Stimulated activated CD4-positive, alpha-beta T cell treated with anti-CD3 and anti-CD28 coated beads, Interleukin-1b, Interleukin-23, amount 100 ng/mL, for 48 hours (primary cell): ENCODE measurements at regions not wholly inside any gene's neighbourhood (a gene's known extent, or its start where the extent isn't known, plus 50 kb on each side); places are given as distances from the start of the nearest gene placed in this dataset.

Experiments
- DNase-seq: peaks from one replicate; pipeline ENCODE4 v3.0.0-alpha.2; 2020

- no peak for DNase-seq
These were observed 266.4 kb downstream of the TINAG start for GRCh38 chr6:54574671-54575070.

GRCh38 chr6:54578261-54578660, 268.3 kb upstream of the FAM83B start:
- DNase-seq = no peak

- no peak for DNase-seq
These were observed 267.6 kb upstream of the FAM83B start for GRCh38 chr6:54579011-54579410.

DNA sequence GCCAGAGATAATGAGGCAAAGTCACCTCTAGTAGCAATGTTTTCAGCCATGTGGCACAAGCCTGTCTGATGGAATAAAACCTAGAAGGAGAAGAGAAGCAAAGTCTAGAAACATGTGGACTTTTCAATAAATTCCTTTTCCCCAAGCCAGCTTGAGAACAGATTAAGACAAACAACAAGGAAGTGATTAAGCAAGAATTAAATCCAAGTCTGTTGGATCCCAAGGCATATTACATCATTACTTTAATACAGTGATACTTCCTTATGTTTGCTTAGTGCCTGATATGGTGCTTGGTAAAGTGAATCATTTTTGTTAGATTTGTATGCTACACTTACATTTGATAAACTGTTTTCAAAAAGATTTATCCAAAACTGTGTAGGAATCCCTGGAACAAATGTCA, 260.3 kb upstream of the FAM83B start:
- DNase-seq = no peak

- DNase-seq = no peak
These were observed 259.3 kb upstream of the FAM83B start for GRCh38 chr6:54587277-54587676.

DNA sequence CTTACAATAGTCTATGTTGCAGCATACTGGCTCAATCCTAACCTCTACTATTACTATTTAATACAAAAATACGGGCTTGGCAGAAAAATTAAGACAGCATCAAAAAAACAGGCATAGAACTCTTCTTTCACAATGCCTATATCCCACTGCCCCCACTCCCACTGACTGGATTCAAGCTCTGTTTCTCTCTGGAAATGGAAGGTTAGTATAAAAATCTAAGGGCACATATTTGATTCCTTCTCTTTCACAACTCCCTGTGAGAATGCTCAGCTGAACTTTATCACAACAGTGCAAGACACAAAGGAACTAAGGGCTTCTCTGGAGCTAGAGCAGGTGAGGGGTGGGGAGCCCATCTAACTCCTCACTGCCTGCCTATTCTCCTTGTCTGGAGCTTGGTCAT, 258.4 kb upstream of the FAM83B start:
- DNase-seq = no peak

- no peak for DNase-seq
These were observed 250.7 kb upstream of the FAM83B start for GRCh38 chr6:54595844-54596243.

GRCh38 chr6:54598787-54599313, 247.7 kb upstream of the FAM83B start:
- no peak for DNase-seq

- no peak for DNase-seq
These were observed 244.8 kb upstream of the FAM83B start for GRCh38 chr6:54601600-54602300.

DNA sequence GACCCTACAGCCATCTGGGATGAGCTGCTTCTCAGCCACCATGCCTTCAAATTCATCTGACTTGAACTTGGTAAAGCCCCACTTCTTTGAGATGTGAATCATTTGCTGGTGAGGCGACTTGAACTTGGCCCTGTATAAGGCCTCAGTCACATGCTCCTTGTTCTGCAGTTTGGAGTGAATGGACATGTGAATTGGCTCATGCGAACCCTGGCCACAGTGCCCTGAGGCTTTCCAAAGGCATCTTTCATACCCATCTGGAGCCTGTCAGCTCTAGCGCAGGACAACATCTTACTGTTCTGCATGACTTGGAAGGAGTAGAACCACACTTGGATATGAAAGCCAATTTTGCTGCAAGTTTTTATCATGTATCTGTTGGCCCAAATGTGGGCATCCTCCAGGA, 244.0 kb upstream of the FAM83B start:
- DNase-seq = no peak

- DNase-seq = no peak
These were observed 236.6 kb upstream of the FAM83B start for GRCh38 chr6:54609981-54610380.

DNA sequence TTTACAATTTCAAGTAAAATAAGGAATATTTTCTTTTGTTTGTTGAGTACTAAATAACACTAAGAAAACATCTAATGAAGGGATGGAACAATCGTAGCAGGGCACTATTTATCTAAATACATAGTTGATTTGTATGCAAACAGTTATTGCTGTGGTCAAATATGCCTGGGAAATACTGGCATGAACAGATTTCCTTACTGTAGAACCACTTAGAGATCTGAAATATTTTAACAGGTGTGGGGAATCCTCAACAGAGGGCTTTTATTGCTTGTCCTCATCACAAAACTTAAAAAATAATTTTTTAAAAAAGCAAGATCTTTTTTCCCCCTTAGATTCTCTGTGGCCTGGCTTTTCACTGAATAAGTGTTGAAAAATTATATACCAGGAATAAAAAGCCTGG, 233.0 kb upstream of the FAM83B start:
- no peak for DNase-seq

DNA sequence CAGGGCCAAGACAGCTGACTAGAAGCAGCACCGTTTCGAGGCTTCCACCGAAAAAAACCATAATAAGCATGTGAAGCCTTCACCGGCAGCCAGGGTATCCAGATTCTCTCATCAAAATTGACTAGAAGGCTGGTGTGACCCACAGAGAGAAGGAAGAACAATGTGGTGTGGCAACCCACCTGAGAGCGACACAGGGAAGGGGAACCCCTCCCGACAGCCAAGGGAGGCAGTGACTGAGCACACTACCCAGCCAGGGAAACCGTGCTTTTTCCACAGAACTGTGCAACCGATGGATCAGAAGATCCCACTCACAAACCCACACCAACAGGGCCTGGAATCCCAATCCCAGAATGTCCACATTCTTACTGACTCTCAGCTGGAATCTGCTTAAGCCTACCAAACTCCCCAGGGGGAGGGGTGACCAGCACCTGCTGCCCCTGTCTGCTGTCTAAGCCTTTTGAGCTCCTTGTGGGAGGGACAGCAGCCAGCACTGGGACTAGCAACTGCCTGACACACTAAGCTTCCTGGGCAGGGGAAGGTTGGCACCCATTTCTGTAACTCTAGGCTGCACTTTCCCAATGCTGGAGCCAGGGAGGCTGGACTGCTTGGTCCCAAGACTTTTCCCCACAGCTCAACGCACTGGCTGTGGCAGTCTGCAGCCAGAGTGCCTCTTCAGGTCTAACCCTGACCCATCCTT, 231.9 kb upstream of the FAM83B start:
- no peak for DNase-seq

DNA sequence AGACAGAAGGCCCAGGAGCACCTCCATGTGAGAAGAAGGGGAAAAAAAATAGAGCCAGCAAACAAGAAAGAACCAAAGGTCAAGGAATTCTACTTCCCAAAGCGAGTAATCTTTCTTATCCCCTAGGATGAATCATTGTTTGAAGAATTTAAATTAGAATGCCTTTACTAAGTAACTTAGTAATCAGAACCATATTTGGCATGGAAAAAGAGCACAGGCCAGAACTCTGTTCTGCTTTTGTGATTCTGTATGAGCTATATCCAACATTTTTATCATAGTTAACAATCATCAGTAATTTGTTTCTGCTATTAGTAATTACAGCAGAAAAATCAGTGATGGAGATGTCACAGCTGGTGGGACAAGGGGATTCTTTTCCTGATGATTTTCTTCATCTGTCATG, 228.8 kb upstream of the FAM83B start:
- DNase-seq = no peak

DNA sequence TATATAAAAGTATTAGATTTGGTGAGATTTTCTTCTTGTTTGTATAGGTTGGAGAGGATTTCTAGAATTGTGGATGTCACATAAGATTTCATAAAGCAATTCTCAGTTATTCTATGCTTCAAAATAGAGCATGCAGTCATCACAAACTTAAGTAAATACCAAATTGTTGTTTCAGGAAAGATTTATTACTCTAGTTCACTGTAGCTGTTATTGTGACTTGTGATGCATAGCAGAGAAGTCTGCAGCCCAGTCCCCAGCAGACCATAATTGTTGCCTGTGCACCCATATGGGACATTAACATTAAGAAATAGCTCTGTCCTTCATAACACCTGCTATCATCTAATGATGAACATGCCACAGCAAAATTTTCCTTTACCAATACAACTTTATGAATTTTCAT, 228.0 kb upstream of the FAM83B start:
- DNase-seq = no peak

- DNase-seq = no peak
These were observed 227.5 kb upstream of the FAM83B start for GRCh38 chr6:54619102-54619501.

- DNase-seq = no peak
These were observed 225.3 kb upstream of the FAM83B start for GRCh38 chr6:54621285-54621684.

- no peak for DNase-seq
These were observed 222.4 kb upstream of the FAM83B start for GRCh38 chr6:54624216-54624615.

DNA sequence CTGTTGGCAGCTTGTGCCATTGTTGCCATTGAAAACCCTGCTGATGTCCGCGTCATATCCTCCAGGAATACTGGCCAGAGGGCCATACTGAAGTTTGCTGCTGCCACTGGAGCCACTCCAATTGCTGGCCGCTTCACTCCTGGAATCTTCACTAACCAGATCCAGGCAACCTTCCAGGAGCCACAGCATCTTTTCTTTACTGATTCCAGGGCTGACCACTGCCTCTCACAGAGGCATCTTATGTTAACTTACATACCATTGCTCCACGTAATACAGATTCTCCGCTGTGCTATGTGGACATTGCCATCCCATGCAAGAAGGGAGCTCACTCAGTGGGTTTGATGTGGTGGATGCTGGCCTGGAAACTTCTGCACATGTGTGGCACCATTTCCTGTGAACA, 221.8 kb upstream of the FAM83B start:
- no peak for DNase-seq

- DNase-seq = no peak
These were observed 217.4 kb upstream of the FAM83B start for GRCh38 chr6:54629131-54629530.

DNA sequence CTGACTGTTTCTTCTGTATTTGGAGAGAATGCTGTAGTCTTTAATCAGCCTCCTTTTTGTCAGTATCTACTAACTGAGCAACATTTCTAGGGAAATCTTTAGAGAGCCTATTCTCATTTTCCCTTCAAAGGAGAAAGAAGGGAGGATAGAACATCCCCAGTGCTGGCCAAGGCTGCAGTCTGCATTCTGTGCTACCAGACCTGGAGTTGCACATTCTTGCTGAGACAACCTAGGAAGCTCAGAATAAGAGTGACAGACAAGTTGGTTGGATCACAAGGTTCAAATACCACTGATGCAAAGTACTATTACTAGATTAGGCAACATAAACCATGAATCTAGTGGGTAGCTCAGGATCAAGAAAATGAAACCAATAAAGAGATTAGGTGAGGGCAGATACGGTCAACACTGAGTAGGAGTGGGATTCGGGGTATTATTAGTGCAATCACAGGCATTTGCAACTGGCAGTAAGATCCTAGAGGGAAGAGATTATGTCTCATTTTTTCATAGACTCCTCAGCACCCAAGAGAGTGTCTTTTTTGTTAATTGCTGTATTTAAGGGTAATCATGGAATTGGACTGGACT, 213.5 kb upstream of the FAM83B start:
- DNase-seq = no peak

GRCh38 chr6:54633601-54634000, 213.0 kb upstream of the FAM83B start:
- no peak for DNase-seq

- DNase-seq = no peak
These were observed 205.7 kb upstream of the FAM83B start for GRCh38 chr6:54640911-54641310.
